ENCODE measurements at regions not wholly inside any gene's neighbourhood (a gene's known extent, or its start where the extent isn't known, plus 50 kb on each side); places are given as distances from the start of the nearest gene placed in this dataset.

DNA sequence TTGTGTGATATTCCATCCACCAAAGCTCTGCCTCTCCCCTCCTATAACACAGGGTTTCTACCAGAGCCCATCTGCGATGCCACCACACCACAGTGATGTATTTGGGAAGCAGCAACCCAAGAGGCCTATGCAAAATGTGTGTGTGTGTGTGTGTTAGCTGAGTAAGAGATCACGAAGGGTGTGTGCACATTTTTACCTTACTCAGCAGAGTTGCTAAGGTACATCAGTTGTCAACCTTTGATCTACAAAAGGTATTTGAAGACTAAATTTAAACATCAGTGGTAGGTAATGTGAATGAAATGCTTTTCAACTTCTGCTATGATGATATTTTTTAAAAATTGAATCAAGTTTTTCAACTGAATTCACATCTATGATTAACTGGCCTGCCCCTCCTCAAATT, 227.6 kb downstream of the FBXO15 start:
- Histone ChIP-seq H3K79me2 (ENCODE audit: insufficient read depth, low read length) (no peaks in the 10 kb centered on the region), H2AFZ (ENCODE audit: low read length) (no peak overlapping the region), H4K20me1 (ENCODE audit: insufficient read depth, low read length, poor library complexity, severe bottlenecking) (no peaks in the 10 kb centered on the region), H3K9ac (ENCODE audit: low read depth, low read length, poor library complexity, severe bottlenecking) (no peak overlapping the region), H3K9me3 (ENCODE audit: insufficient read depth, low read depth, low read length) (no peaks in the 10 kb centered on the region), H3K4me3 (ENCODE audit: low read length, poor library complexity, severe bottlenecking) (no peak overlapping the region), H3K9me2 (replicated peaks; ENCODE audit: low read depth, low read length) (no peaks in the 10 kb centered on the region), H3F3A (ENCODE audit: low read depth) (no peaks in the 10 kb centered on the region), H3K4me2 (ENCODE audit: low read depth, low read length, poor library complexity, severe bottlenecking) (no peak overlapping the region), H3K27me3 (ENCODE audit: insufficient read depth, low read length, poor library complexity, severe bottlenecking) (no peaks in the 10 kb centered on the region), H3K36me3 (ENCODE audit: insufficient read depth, low read length) (no peaks in the 10 kb centered on the region), H3K4me1 (ENCODE audit: insufficient read depth, low read length, poor library complexity, severe bottlenecking) (no peaks in the 10 kb centered on the region)
- TF ChIP-seq EZH2phosphoT487 (IDR thresholded peaks at IDR 0.05; ENCODE audit: borderline replicate concordance), result no peak
- TF ChIP-seq, protein P1, sequence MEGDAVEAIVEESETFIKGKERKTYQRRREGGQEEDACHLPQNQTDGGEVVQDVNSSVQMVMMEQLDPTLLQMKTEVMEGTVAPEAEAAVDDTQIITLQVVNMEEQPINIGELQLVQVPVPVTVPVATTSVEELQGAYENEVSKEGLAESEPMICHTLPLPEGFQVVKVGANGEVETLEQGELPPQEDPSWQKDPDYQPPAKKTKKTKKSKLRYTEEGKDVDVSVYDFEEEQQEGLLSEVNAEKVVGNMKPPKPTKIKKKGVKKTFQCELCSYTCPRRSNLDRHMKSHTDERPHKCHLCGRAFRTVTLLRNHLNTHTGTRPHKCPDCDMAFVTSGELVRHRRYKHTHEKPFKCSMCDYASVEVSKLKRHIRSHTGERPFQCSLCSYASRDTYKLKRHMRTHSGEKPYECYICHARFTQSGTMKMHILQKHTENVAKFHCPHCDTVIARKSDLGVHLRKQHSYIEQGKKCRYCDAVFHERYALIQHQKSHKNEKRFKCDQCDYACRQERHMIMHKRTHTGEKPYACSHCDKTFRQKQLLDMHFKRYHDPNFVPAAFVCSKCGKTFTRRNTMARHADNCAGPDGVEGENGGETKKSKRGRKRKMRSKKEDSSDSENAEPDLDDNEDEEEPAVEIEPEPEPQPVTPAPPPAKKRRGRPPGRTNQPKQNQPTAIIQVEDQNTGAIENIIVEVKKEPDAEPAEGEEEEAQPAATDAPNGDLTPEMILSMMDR (conservative IDR thresholded peaks at IDR 0.05; ENCODE audit: low read length), result no peak

DNA sequence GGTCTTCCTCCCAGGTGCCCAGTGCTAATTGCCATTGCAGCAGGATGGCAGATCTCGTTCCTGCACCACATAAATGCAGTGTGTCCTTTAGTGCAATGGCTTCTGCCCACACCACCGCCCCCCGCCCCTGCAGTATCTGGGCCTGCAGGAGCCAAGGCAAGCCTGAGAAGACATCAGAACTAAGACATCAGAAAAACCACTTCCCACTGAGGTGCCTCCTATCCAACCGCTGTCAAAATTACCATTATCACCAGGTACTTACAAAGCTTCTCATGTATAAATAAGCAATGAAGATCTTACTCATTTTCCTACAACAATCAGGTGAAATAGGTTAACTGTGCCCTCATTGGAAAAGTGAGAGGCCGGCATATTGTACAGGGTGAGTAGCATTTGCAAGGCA, 228.8 kb downstream of the FBXO15 start:
- no peaks in the 10 kb centered on the region for H4K20me1 ChIP-seq (ENCODE audit: insufficient read depth, low read length, poor library complexity, severe bottlenecking)
- H3K4me1 ChIP-seq (ENCODE audit: insufficient read depth, low read length, poor library complexity, severe bottlenecking), result no peaks in the 10 kb centered on the region
- no peaks in the 10 kb centered on the region for H3K27me3 ChIP-seq (ENCODE audit: insufficient read depth, low read length, poor library complexity, severe bottlenecking)
- no peaks in the 10 kb centered on the region for H3K9me3 ChIP-seq (ENCODE audit: insufficient read depth, low read depth, low read length)
- H3K9ac ChIP-seq (ENCODE audit: low read depth, low read length, poor library complexity, severe bottlenecking), result no peak overlapping the region
- TF ChIP-seq, protein P1 (conservative IDR thresholded peaks at IDR 0.05; ENCODE audit: low read length), result no peak
- TF ChIP-seq EZH2phosphoT487 (IDR thresholded peaks at IDR 0.05; ENCODE audit: borderline replicate concordance), result no peak
- no peaks in the 10 kb centered on the region for H3F3A ChIP-seq (ENCODE audit: low read depth)
- H3K4me2 ChIP-seq (ENCODE audit: low read depth, low read length, poor library complexity, severe bottlenecking), result no peak overlapping the region
- H3K4me3 ChIP-seq (ENCODE audit: low read length, poor library complexity, severe bottlenecking), result no peak overlapping the region
- no peaks in the 10 kb centered on the region for H3K36me3 ChIP-seq (ENCODE audit: insufficient read depth, low read length)
- no peaks in the 10 kb centered on the region for H3K9me2 ChIP-seq (replicated peaks; ENCODE audit: low read depth, low read length)
- no peak overlapping the region for H2AFZ ChIP-seq (ENCODE audit: low read length)
- no peaks in the 10 kb centered on the region for H3K79me2 ChIP-seq (ENCODE audit: insufficient read depth, low read length)

DNA sequence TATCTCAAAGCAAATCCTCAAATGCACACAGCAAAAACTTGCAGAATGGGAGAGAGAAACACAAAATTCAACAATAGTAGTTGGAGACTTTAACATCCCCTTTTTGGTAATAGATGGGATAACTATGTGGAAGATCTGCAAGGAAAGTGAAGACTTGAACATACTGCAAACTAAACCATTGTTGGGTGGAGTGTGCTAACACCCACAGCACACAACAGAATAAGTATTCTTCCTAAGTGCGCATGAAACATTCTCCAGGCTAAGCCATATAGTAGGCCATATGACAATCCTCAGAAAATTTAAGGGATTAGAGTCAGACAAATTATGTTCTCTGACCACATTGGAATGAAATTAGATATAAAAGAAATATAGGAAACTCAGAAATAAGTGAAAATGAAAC, 230.6 kb downstream of the FBXO15 start:
- Histone ChIP-seq H4K20me1 (ENCODE audit: insufficient read depth, low read length, poor library complexity, severe bottlenecking) (no peaks in the 10 kb centered on the region), H3K4me1 (ENCODE audit: insufficient read depth, low read length, poor library complexity, severe bottlenecking) (no peaks in the 10 kb centered on the region), H3F3A (ENCODE audit: low read depth) (no peaks in the 10 kb centered on the region), H3K9me2 (replicated peaks; ENCODE audit: low read depth, low read length) (no peaks in the 10 kb centered on the region), H3K9me3 (ENCODE audit: insufficient read depth, low read depth, low read length) (no peaks in the 10 kb centered on the region), H3K79me2 (ENCODE audit: insufficient read depth, low read length) (no peaks in the 10 kb centered on the region), H3K36me3 (ENCODE audit: insufficient read depth, low read length) (no peaks in the 10 kb centered on the region), H3K27me3 (ENCODE audit: insufficient read depth, low read length, poor library complexity, severe bottlenecking) (no peaks in the 10 kb centered on the region), H3K9ac (ENCODE audit: low read depth, low read length, poor library complexity, severe bottlenecking) (no peak overlapping the region), H2AFZ (ENCODE audit: low read length) (no peak overlapping the region), H3K4me3 (ENCODE audit: low read length, poor library complexity, severe bottlenecking) (no peak overlapping the region), H3K4me2 (ENCODE audit: low read depth, low read length, poor library complexity, severe bottlenecking) (no peak overlapping the region)
- no peak for TF ChIP-seq EZH2phosphoT487 (IDR thresholded peaks at IDR 0.05; ENCODE audit: borderline replicate concordance)
- TF ChIP-seq, protein P1 (conservative IDR thresholded peaks at IDR 0.05; ENCODE audit: low read length), result no peak

Measured in Loucy (cell line).